Mucosa of rectum (tissue), 2 donors: ENCODE measurements at regions not wholly inside any gene's neighbourhood (a gene's known extent, or its start where the extent isn't known, plus 50 kb on each side); places are given as distances from the start of the nearest gene placed in this dataset.

Source experiments
- H3K27ac ChIP-seq, 2 donors: one replicate each; pipeline ENCODE4 v1.7.0; 2013; ENCODE audit warnings: inconsistent platforms in 2 of 2, low read depth in 2 of 2, low read length in 2 of 2
- H3K27me3 ChIP-seq, 2 donors: one replicate each; pipeline ENCODE4 v1.7.0; 2013; ENCODE audit warnings: low read length in 2 of 2; ENCODE audit not compliant: control insufficient read depth in 2 of 2, insufficient read depth in 2 of 2
- H3K36me3 ChIP-seq, 2 donors: one replicate each; pipeline ENCODE4 v1.7.0; 2013; ENCODE audit warnings: low read length in 2 of 2; ENCODE audit not compliant: control insufficient read depth in 2 of 2, insufficient read depth in 2 of 2
- H3K4me1 ChIP-seq, 2 donors: one replicate each; pipeline ENCODE4 v1.7.0; 2013; ENCODE audit warnings: low read length in 2 of 2, mild to moderate bottlenecking in 1 of 2; ENCODE audit not compliant: control insufficient read depth in 2 of 2, insufficient read depth in 2 of 2
- H3K4me3 ChIP-seq, 2 donors: one replicate each; pipeline ENCODE4 v1.7.0; 2013; ENCODE audit warnings: low read length in 2 of 2
- H3K9ac ChIP-seq, 2 donors: one replicate each; pipeline ENCODE4 v1.7.0; 2013; ENCODE audit warnings: low read length in 2 of 2, low read depth in 1 of 2, mild to moderate bottlenecking in 1 of 2
- H3K9me3 ChIP-seq, 2 donors: one replicate each; pipeline ENCODE4 v1.7.0; 2013; ENCODE audit warnings: low read length in 2 of 2; ENCODE audit not compliant: control insufficient read depth in 2 of 2
- donor health status: healthy.
- donor health status: Normal muscosa, but diverticular disease.

DNA sequence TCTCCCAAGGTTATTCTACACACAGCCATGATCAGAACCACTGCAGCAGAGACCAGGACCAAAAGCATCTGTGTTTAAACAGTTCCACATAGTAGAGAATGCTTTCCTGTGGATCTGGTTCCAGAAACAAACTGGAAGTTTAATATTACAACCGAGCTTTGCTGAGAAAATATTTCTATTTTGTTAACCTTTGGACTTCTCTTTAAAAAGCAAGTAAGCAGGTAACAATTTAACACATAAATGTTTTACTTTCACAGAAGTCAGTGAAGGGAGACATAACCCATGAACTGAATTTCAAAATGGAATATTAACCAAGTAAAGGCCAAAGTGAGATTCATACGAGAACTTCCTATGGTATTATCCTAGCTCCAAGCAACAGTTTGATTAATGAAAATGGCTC lies 98.6 kb upstream of the PHYHIPL start:
- Histone ChIP-seq H3K4me3 (no peak overlapping the region), H3K9ac (no peak overlapping the region), H3K27ac (no peak overlapping the region), H3K27me3 (no peaks in the 10 kb centered on the region), H3K4me1 (no peaks in the 10 kb centered on the region), H3K36me3 (no peaks in the 10 kb centered on the region), H3K9me3 (no peaks in the 10 kb centered on the region)

DNA sequence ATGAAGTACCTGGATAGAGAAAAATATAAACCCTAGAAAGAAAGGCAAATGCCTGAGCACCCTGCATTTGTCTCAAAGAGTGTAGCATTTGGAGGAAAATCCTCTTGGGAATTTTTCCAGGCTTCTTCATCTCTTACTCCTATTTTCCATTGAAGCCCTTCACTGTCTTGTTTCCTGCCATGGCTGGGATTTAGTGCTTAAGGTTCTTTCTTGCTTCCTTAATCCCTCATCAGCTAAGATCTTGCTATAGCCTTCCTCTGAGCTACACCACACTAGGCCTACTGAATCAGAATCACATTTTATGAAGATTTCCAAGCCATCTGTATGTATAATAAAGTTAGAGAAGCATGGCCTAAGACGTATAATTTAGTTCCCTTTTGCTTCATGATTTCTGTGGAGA lies 97.5 kb upstream of the PHYHIPL start:
- Histone ChIP-seq H3K27ac (no peak overlapping the region), H3K4me1 (no peaks in the 10 kb centered on the region), H3K4me3 (no peak overlapping the region), H3K9ac (no peak overlapping the region), H3K9me3 (no peaks in the 10 kb centered on the region), H3K36me3 (no peaks in the 10 kb centered on the region), H3K27me3 (no peaks in the 10 kb centered on the region)

DNA sequence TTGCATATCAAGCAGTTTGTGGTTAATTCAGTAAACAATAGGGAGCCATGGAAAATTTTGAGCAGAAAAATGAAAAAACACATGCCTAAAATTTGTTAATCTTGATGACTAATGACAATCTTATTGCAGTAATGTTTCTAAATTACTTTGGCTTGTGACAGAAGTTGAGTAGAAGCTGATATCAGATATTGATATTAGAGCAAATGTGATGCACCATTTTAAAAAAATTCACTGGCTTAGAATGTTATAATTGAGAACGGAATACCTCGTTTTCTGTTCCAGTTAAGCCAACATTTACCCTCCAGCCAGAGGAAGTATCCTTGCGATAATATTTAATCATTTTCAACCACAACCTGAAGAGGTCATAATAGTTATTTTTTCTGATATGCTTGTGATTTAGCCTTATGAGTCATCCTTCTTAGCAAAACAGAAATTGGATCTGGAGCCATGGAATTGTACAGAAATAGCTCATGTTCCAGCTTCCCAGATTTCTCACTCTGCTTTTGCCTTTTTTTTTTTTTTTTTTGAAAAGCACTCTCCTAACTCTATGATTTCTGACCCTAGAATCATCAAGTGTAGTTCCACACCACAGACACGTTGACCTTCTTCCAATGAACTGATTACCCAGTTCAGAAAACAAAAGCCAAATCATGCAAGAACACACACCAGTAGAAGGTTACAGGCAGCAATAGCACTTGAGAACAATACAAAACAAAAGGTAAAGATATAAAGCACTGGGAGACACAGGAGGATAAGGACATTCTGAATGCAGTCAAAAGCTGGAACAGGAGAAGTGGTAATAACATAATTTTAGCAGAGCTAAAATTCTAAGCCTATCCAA lies 96.8 kb upstream of the PHYHIPL start:
- no peak overlapping the region for H3K9ac ChIP-seq
- no peaks in the 10 kb centered on the region for H3K4me1 ChIP-seq
- H3K27ac ChIP-seq = no peak overlapping the region
- no peaks in the 10 kb centered on the region for H3K36me3 ChIP-seq
- no peak overlapping the region for H3K4me3 ChIP-seq
- H3K9me3 ChIP-seq = no peaks in the 10 kb centered on the region
- H3K27me3 ChIP-seq = no peaks in the 10 kb centered on the region

DNA sequence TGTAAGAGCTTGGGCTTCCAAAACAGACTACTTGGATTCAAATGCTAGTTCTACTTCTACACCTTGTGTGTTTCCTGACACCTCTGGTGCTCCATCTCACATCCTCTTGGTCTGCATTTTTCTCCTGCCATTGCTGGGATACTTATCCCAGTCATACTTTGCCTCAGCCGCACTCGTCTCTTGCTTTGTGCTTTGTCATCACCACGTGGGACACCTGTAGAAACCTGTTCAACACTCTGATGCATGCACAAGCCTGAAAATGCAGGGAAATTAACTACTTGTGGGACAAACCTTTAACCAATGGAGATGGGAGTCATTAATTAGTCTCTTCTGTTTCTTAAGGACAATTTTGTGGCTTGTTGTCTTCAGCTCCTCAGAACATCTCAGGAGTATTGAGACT lies 94.2 kb upstream of the PHYHIPL start:
- Histone ChIP-seq H3K36me3 (no peaks in the 10 kb centered on the region), H3K9me3 (no peaks in the 10 kb centered on the region), H3K27me3 (no peaks in the 10 kb centered on the region), H3K4me1 (no peaks in the 10 kb centered on the region), H3K9ac (no peak overlapping the region), H3K27ac (no peak overlapping the region), H3K4me3 (no peak overlapping the region)

DNA sequence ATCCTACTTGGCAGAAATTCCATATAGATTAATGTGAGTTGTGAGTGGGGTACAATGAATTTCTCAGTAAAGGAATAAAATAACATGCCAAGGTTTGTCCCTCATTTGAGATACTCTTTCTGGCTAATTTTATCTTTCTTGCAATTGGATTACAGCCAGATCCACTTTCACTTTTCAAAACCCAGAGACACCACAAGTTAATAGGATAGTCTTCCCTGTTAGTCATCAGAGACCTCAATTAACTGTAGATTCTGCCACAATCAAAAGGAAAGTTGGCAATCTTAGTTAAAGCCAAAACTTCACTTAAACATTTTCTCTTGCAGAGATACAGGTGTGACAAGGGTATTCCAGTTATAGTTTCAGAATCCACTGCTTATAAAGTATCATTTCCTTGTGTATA lies 91.4 kb upstream of the PHYHIPL start:
- Histone ChIP-seq H3K9ac (no peak overlapping the region), H3K36me3 (no peaks in the 10 kb centered on the region), H3K4me3 (no peak overlapping the region), H3K9me3 (no peaks in the 10 kb centered on the region), H3K4me1 (no peaks in the 10 kb centered on the region), H3K27me3 (no peaks in the 10 kb centered on the region), H3K27ac (no peak overlapping the region)

DNA sequence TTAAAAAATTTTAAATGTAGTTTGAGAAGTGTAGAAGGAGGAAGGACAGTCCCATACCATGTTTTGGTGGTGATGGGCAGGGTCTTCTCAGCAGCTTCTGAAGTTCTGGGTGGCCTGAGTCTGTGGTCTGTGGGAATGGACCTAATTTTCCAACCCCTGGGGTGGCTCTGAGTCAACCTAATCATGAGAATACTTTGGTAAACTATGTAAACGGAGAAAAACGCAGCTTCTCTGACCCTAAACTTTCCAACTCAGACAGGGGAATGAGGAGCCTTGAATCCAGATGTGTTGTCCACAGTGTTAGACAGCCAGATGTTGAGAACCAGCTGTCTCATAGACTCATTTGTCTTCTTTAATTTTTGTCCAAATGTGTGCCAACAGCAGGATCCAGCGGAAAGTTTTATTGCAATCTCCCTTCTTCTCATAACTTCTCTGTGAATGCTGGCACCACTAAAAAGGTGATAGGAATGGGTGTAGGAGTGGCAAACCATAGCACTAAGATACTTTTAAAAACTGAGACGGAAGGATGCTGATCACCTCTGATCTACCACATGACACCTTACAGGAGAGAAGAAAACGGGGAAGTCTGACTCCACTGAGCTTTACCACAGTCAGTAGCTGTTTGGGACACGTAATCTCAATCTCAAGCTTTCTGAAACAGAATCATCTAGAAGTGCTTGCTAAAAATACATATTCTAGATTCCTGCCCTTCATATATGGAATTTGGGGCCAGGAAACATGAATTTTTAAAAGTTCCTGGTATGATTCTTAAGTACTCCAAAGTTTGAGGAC lies 90.5 kb upstream of the PHYHIPL start:
- Histone ChIP-seq H3K27ac (no peak overlapping the region), H3K9ac (no peak overlapping the region), H3K4me1 (no peaks in the 10 kb centered on the region), H3K4me3 (no peak overlapping the region), H3K9me3 (no peaks in the 10 kb centered on the region), H3K36me3 (no peaks in the 10 kb centered on the region), H3K27me3 (no peaks in the 10 kb centered on the region)

DNA sequence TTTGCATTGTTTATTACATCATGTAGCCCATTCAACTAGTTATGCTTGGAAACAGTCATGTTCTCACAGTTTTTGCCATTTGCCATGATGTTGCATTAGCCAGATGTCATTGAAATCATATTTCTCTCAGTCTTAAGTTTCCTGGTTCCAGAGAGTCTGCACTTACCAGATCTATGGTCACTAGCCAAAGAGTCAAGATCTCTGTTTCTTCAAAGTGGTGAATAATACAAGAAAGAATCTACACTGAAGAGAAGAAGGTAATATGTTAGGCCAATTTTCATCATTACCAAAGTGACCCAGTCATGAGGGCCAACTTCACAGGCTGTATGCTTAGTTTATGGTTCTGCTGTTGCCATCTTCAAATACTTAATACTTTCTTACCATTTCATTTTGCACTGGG lies 89.0 kb upstream of the PHYHIPL start:
- Histone ChIP-seq H3K9me3 (no peaks in the 10 kb centered on the region), H3K4me3 (no peak overlapping the region), H3K36me3 (no peaks in the 10 kb centered on the region), H3K9ac (no peak overlapping the region), H3K4me1 (no peaks in the 10 kb centered on the region), H3K27me3 (no peaks in the 10 kb centered on the region), H3K27ac (no peak overlapping the region)

DNA sequence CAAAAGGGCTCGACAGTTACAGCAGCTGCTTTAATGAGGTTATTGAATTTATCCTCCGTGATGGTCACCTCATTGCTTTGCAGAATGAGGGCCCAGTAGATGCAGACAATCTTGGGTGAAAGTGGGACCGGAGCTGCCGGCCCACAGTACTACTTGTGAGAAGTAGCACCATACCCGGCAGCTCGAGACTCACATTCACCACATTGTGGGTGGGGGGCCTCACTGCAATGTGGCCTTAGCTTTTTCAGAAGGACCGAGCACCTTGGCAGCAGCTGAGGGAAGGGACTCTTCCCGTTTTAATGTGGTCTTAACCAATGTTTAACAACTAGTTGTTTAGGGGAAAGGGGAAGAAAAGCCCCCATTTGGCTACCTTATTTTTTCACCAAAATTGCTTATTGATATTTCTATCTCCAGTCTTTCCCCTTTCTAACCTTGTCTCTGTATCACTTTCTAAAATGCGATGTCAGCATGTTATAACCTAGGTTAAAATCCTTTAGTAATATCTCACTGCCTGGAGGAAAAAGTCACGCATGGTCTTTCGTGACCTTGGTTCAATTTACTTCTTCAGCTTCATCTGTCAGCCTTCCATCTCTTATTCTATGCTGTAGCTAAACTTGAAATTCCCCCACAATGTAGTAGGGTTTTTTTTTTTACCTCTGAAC lies 87.4 kb upstream of the PHYHIPL start:
- Histone ChIP-seq H3K27ac (no peak overlapping the region), H3K36me3 (no peaks in the 10 kb centered on the region), H3K9ac (no peak overlapping the region), H3K27me3 (no peaks in the 10 kb centered on the region), H3K9me3 (no peaks in the 10 kb centered on the region), H3K4me1 (no peaks in the 10 kb centered on the region), H3K4me3 (no peak overlapping the region)

DNA sequence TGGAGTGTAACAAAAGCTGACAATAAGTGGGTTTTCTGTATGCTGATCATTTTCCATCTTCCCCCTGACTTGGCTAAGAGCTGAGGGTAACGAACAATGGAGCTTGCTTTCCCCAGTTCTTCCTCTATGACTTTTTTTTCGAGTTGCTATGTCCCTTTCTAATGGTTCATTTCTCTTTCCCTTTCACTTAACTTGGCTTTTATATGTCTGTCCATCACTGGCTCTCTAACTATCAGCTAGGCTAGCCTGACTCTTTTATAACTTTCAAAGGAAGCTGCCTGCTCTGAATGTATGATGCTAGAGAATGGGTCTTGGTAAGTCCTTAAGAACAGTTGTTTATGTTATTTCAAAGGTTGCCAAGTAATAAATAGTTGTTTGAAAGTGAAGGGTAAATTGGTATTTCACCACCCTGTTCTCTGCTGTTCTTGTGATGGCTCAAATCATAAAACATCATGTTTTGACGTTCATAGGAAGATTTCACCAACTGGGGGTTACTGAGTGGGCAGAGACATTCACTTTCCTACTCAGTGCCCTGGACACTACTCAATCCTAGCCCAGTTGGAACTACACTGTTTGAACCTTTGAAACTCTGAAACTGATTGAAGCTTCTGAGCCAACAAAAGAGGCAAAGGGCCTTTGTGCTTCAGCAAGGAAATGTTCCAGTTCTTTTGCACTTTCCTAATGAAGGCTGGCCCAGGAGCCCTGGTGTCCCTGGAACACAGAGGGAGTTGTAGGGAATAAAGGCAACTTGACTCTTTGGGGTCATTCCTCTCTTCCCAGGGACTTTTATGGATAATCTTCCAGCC lies 85.4 kb upstream of the PHYHIPL start:
- Histone ChIP-seq H3K4me1 (no peaks in the 10 kb centered on the region), H3K9ac (no peak overlapping the region), H3K27ac (no peak overlapping the region), H3K36me3 (no peaks in the 10 kb centered on the region), H3K4me3 (no peak overlapping the region), H3K9me3 (no peaks in the 10 kb centered on the region), H3K27me3 (no peaks in the 10 kb centered on the region)
